HCT116 (cell line): ENCODE measurements at regions not wholly inside any gene's neighbourhood (a gene's known extent, or its start where the extent isn't known, plus 50 kb on each side); places are given as distances from the start of the nearest gene placed in this dataset.

ENCODE experiments used
- ATAC-seq: fragments of 200-7000 bp; cut with Tn5 transposase; 2 replicates; pipeline ENCODE4 v1.9.1; 2020; ENCODE audit warnings: mild to moderate bottlenecking, moderate library complexity
- BruUV-seq: library from RNA; stranded (reverse); fragments of 400-500 nt; replicated peaks from 2 replicates; lab custom pipeline; 2021; lab: Mats Ljungman, UMichigan
- CTCF ChIA-PET: fragments of 300-600 bp; sonication (Branson Sonifier 250); formaldehyde crosslinking; loops from one replicate; lab custom pipeline; 2021; ENCODE audit warnings: antibody characterized with exemption; lab: Charles Lee
- POLR2A ChIA-PET: fragments of 300-600, 350-600 bp; sonication (Branson Sonifier 250); formaldehyde crosslinking; loops from one replicate; lab custom pipeline; 2021; ENCODE audit warnings: antibody characterized with exemption; lab: Charles Lee
- RAD21 ChIA-PET, 2 experiments: fragments of 300-600 bp; sonication (Branson Sonifier 250); formaldehyde crosslinking; loops; one replicate each; lab custom pipeline; 2023; ENCODE audit warnings: low total read pairs in 2 of 2; ENCODE audit not compliant: uncharacterized antibody in 2 of 2, unreplicated experiment in 2 of 2, low non-redundant PET in 1 of 2; lab: Charles Lee
- DNase-seq: peaks from one replicate; pipeline ENCODE4 v3.0.0-alpha.2; 2010; ENCODE audit warnings: low read depth, low spot score
- H2AFZ ChIP-seq: fragments of 200-600 bp; shearing (Covaris generic), sonication (generic); 2 replicates; pipeline ENCODE4 v1.6.1; 2017; ENCODE audit warnings: low read depth, mixed run types, mixed read lengths, antibody characterized with exemption, low read length; ENCODE audit not compliant: poor library complexity, severe bottlenecking
- H3K27ac ChIP-seq: 2 replicates; pipeline ENCODE4 v1.5.1; 2012; ENCODE audit warnings: low read depth, low read length
- H3K27me3 ChIP-seq: fragments of 200-600 bp; sonication (generic); 2 replicates; pipeline ENCODE4 v1.6.1; 2016; ENCODE audit warnings: mixed run types, low read length, mixed read lengths; ENCODE audit not compliant: insufficient read depth
- H3K36me3 ChIP-seq, 2 experiments: fragments of 200-500 bp in 1 of 2; fragments of 200-600 bp in 1 of 2; sonication (Bioruptor generic) in 1 of 2; sonication (generic) in 1 of 2; 2 replicates each; pipeline versions ENCODE4 v1.5.1 to v1.6.1; 2014 to 2016; ENCODE audit warnings: low read length in 2 of 2, inconsistent platforms in 1 of 2, mixed read lengths in 1 of 2, mixed run types in 1 of 2; ENCODE audit not compliant: insufficient read depth in 2 of 2, control insufficient read depth in 1 of 2
- H3K4me1 ChIP-seq, 2 experiments: fragments of 200-600 bp in 1 of 2; sonication (generic) in 1 of 2; 2 replicates each; pipeline versions ENCODE4 v1.5.1 to v1.6.1; 2012 to 2017; ENCODE audit warnings: low read length in 2 of 2, inconsistent platforms in 1 of 2, mild to moderate bottlenecking in 1 of 2, mixed read lengths in 1 of 2, mixed run types in 1 of 2, moderate library complexity in 1 of 2; ENCODE audit not compliant: insufficient read depth in 2 of 2, control insufficient read depth in 1 of 2
- H3K4me2 ChIP-seq: fragments of 200-600 bp; sonication (generic); 2 replicates; pipeline ENCODE4 v1.6.1; 2017; ENCODE audit warnings: mixed run types, low read length, mixed read lengths
- H3K4me3 ChIP-seq, 2 experiments: fragments of 200-600 bp in 1 of 2; sonication (generic) in 1 of 2; replicated peaks in 1 of 2; 2 replicates each; pipeline ENCODE4 v1.5.1; 2011 to 2016; ENCODE audit warnings: low read length in 2 of 2, control low read depth in 1 of 2, low read depth in 1 of 2, mild to moderate bottlenecking in 1 of 2, mixed read lengths in 1 of 2, mixed run types in 1 of 2
- H3K79me2 ChIP-seq: fragments of 200-600 bp; sonication (generic); 2 replicates; pipeline ENCODE4 v1.6.1; 2017; ENCODE audit warnings: mild to moderate bottlenecking, mixed run types, low read length, moderate library complexity, mixed read lengths; ENCODE audit not compliant: insufficient read depth
- H3K9ac ChIP-seq: fragments of 200-600 bp; sonication (generic); 2 replicates; pipeline ENCODE4 v1.6.1; 2016; ENCODE audit warnings: low read length, mixed read lengths
- H3K9me2 ChIP-seq: fragments of 200-600 bp; sonication (generic), shearing (Covaris generic); 2 replicates; pipeline ENCODE4 v1.6.1; 2017; ENCODE audit warnings: mixed run types, mild to moderate bottlenecking, moderate library complexity; ENCODE audit not compliant: insufficient read depth
- H3K9me3 ChIP-seq, 2 experiments: fragments of 200-500 bp in 1 of 2; fragments of 200-600 bp in 1 of 2; sonication (Bioruptor generic) in 1 of 2; sonication (generic) in 1 of 2; 2 replicates each; pipeline ENCODE4 v1.6.1; 2014 to 2017; ENCODE audit warnings: low read length in 2 of 2, mixed read lengths in 2 of 2, inconsistent platforms in 1 of 2, low read depth in 1 of 2, mild to moderate bottlenecking in 1 of 2, mixed run types in 1 of 2, moderate library complexity in 1 of 2; ENCODE audit not compliant: control insufficient read depth in 1 of 2, insufficient read depth in 1 of 2
- H4K20me1 ChIP-seq: fragments of 200-600 bp; sonication (generic), shearing (Covaris generic); 2 replicates; pipeline ENCODE4 v1.6.1; 2017; ENCODE audit warnings: mixed run types, mild to moderate bottlenecking, moderate library complexity; ENCODE audit not compliant: insufficient read depth
- CBX3 ChIP-seq: IDR thresholded peaks from 2 replicates; pipeline ENCODE4 v1.6.1; 2012; ENCODE audit warnings: low read depth
- CEBPB ChIP-seq: IDR thresholded peaks from 2 replicates; pipeline ENCODE4 v1.6.1; 2012; ENCODE audit warnings: low read depth
- CTCF ChIP-seq, 3 experiments: fragments of 200-600 bp in 1 of 3; sonication (generic) in 1 of 3; IDR thresholded peaks in 2 of 3; conservative IDR thresholded peaks in 1 of 3; 2 replicates each; pipeline ENCODE4 v1.5.1; 2012 to 2017; ENCODE audit warnings: low read depth in 2 of 3, low read length in 2 of 3, antibody characterized with exemption in 1 of 3, borderline replicate concordance in 1 of 3, control low read depth in 1 of 3, mild to moderate bottlenecking in 1 of 3, mixed read lengths in 1 of 3, mixed run types in 1 of 3, moderate library complexity in 1 of 3; ENCODE audit not compliant: insufficient read depth in 1 of 3
- EGR1 ChIP-seq: IDR thresholded peaks from 2 replicates; pipeline ENCODE4 v1.6.1; 2012; ENCODE audit warnings: low read depth
- EZH2 ChIP-seq: fragments of 200-600 bp; sonication (generic); IDR thresholded peaks from 2 replicates; pipeline ENCODE4 v1.6.1; 2017; ENCODE audit warnings: antibody characterized with exemption, mixed run types
- EZH2phosphoT487 ChIP-seq: fragments of 200-600 bp; IDR thresholded peaks from 2 replicates; pipeline ENCODE4 v1.6.1; 2018; ENCODE audit warnings: antibody characterized with exemption, borderline replicate concordance
- JUND ChIP-seq: IDR thresholded peaks from 2 replicates; pipeline ENCODE4 v1.6.1; 2012
- POLR2A ChIP-seq: IDR thresholded peaks from 2 replicates; pipeline ENCODE4 v1.7.0; 2011; ENCODE audit warnings: borderline replicate concordance; ENCODE audit not compliant: insufficient read depth, insufficient read length; ENCODE audit errors: extremely low read depth
- POLR2AphosphoS5 ChIP-seq: IDR thresholded peaks from 2 replicates; pipeline ENCODE4 v1.6.1; 2011; ENCODE audit warnings: mild to moderate bottlenecking, low read depth, low read length, moderate library complexity
- REST ChIP-seq: IDR thresholded peaks from 2 replicates; pipeline ENCODE4 v1.6.1; 2012; ENCODE audit warnings: low read depth
- SIN3A ChIP-seq: IDR thresholded peaks from 2 replicates; pipeline ENCODE4 v1.6.1; 2012; ENCODE audit warnings: low read depth
- SP1 ChIP-seq: IDR thresholded peaks from 2 replicates; pipeline ENCODE4 v1.6.1; 2012; ENCODE audit warnings: low read depth
- TCF7L2 ChIP-seq: IDR thresholded peaks from 2 replicates; pipeline ENCODE4 v1.7.0; 2011; ENCODE audit warnings: borderline replicate concordance, inconsistent platforms; ENCODE audit not compliant: insufficient read depth, insufficient read length; ENCODE audit errors: extremely low read depth
- YY1 ChIP-seq: IDR thresholded peaks from 2 replicates; pipeline ENCODE4 v1.6.1; 2011; ENCODE audit warnings: low read length, low read depth, moderate library complexity, mild to moderate bottlenecking; ENCODE audit not compliant: insufficient replicate concordance; ENCODE audit errors: extremely low read depth
- ZNF274 ChIP-seq: fragments of 200-500 bp; sonication (Bioruptor generic); IDR thresholded peaks from 2 replicates; pipeline ENCODE4 v1.6.1; 2014; ENCODE audit warnings: mild to moderate bottlenecking, low read depth, low read length, inconsistent platforms
- intact Hi-C: fragments of 100-400 bp; cut with micrococcal nuclease; formaldehyde crosslinking; loops from 2 replicates; pipeline ENCODE4 v1.10.0; 2022

- no peak for TF ChIP-seq POLR2AphosphoS5
- no peak for TF ChIP-seq JUND
- TF ChIP-seq YY1 = no peak
- no peak for TF ChIP-seq CBX3
- no peak for TF ChIP-seq ZNF274
- no peak for TF ChIP-seq EGR1
- TF ChIP-seq POLR2A = no peak
- TF ChIP-seq SIN3A = no peak
- TF ChIP-seq TCF7L2 = no peak
- H4K20me1 ChIP-seq = no peaks in the 10 kb centered on the region
- H3K27ac ChIP-seq = no peak overlapping the region
- ChIA-PET CTCF (no interaction called here), POLR2A (no interaction called here), RAD21 (no interaction called here)
- ATAC-seq = no peak
- H3K4me2 ChIP-seq = no peak overlapping the region
- H3K9ac ChIP-seq = no peak overlapping the region
- no peaks in the 10 kb centered on the region for H3K9me2 ChIP-seq
- DNase-seq = no peak
- no peak overlapping the region for H3K4me3 ChIP-seq
- H3K9me3 ChIP-seq = peaks cover 0 to 4% of the 10 kb centered on the region in 2 experiments; a peak in 2 of 4 replicates
- intact Hi-C loops = no loop called here
- H3K79me2 ChIP-seq = no peaks in the 10 kb centered on the region
- no TSS peak for BruUV-seq
- H3K4me1 ChIP-seq = no peaks in the 10 kb centered on the region
- H3K36me3 ChIP-seq = no peaks in the 10 kb centered on the region
- H2AFZ ChIP-seq = no peak overlapping the region
- no peaks in the 10 kb centered on the region for H3K27me3 ChIP-seq
Observed at GRCh38 chr1:82788038-82788437, 987.3 kb downstream of the ADGRL2 start.

- no peak overlapping the region for H3K9ac ChIP-seq
- no peaks in the 10 kb centered on the region for H3K4me1 ChIP-seq
- ChIA-PET RAD21 (no interaction called here), POLR2A (no interaction called here), CTCF (interaction anchor here (0.7 kb wide), 1 partner anchor 8 kb away, joined by 3 read pairs; no protein-coding TSS in a partner anchor)
- H3K4me3 ChIP-seq = no peak overlapping the region
- DNase-seq (no peak), ATAC-seq (no peak)
- H2AFZ ChIP-seq = no peak overlapping the region
- H3K36me3 ChIP-seq = no peaks in the 10 kb centered on the region
- peaks cover 0 to 4% of the 10 kb centered on the region in 2 experiments; a peak in 2 of 4 replicates for H3K9me3 ChIP-seq
- no peaks in the 10 kb centered on the region for H4K20me1 ChIP-seq
- no peak overlapping the region for H3K4me2 ChIP-seq
- H3K27me3 ChIP-seq = no peaks in the 10 kb centered on the region
- intact Hi-C loops = no loop called here
- no peak overlapping the region for H3K27ac ChIP-seq
- H3K9me2 ChIP-seq = no peaks in the 10 kb centered on the region
- no peaks in the 10 kb centered on the region for H3K79me2 ChIP-seq
- no TSS peak for BruUV-seq
- TF ChIP-seq EZH2phosphoT487 = no peak
- no peak for TF ChIP-seq CEBPB
- no peak for TF ChIP-seq CBX3
- no peak for TF ChIP-seq EZH2
- no peak for TF ChIP-seq REST
- no peak for TF ChIP-seq TCF7L2
- no peak for TF ChIP-seq SP1
- no peak for TF ChIP-seq CTCF (IDR thresholded peaks at IDR 0.05 in 2 of 3, conservative IDR thresholded peaks at IDR 0.05 in 1 of 3; ENCODE audit: borderline replicate concordance in 1 of 3, insufficient read depth in 1 of 3, low read depth in 2 of 3, low read length in 2 of 3)
Observed at GRCh38 chr1:82786883-82787282, 986.1 kb downstream of the ADGRL2 start.
